NCI-H82 treated with DMSO at 0.1 percent for 48 hours (cell line): ENCODE measurements at regions not wholly inside any gene's neighbourhood (a gene's known extent, or its start where the extent isn't known, plus 50 kb on each side); places are given as distances from the start of the nearest gene placed in this dataset.

ENCODE experiments used
- DNase-seq: peaks from one replicate; lab custom pipeline; 2025; ENCODE audit not compliant: unreplicated experiment; lab: John Stamatoyannopoulos, UW

GRCh38 chr11:128330203-128330602 is 257.2 kb downstream of the ETS1 start:
- DNase-seq, result no peak

GRCh38 chr11:128328955-128329551 is 258.3 kb downstream of the ETS1 start:
- no peak for DNase-seq

GRCh38 chr11:128327274-128327673 is 260.1 kb downstream of the ETS1 start:
- DNase-seq, result no peak

GRCh38 chr11:128326791-128327190 is 260.6 kb downstream of the ETS1 start:
- no peak for DNase-seq

- DNase-seq, result no peak
Measured at GRCh38 chr11:128324531-128325141, 262.7 kb downstream of the ETS1 start.

GRCh38 chr11:128324051-128324481 is 263.3 kb downstream of the ETS1 start:
- DNase-seq, result peak; percentile 2

GRCh38 chr11:128323381-128323780 is 264.0 kb downstream of the ETS1 start:
- no peak for DNase-seq

GRCh38 chr11:128318856-128319474 is 268.4 kb downstream of the ETS1 start:
- DNase-seq, result no peak

GRCh38 chr11:128316541-128317227 is 270.7 kb downstream of the ETS1 start:
- DNase-seq, result no peak

- DNase-seq, result no peak
Measured at GRCh38 chr11:128315933-128316332, 271.4 kb downstream of the ETS1 start.

GRCh38 chr11:128313931-128314330 is 273.4 kb downstream of the ETS1 start:
- DNase-seq, result no peak

- no peak for DNase-seq
Measured at GRCh38 chr11:128311742-128312719, 275.3 kb downstream of the ETS1 start.

- no peak for DNase-seq
Measured at GRCh38 chr11:128310676-128311445, 276.5 kb downstream of the ETS1 start.

GRCh38 chr11:128310005-128310404 is 277.4 kb downstream of the ETS1 start:
- no peak for DNase-seq

GRCh38 chr11:128308794-128309193 is 278.6 kb downstream of the ETS1 start:
- DNase-seq, result no peak

- DNase-seq, result no peak
Measured at GRCh38 chr11:128305588-128305987, 281.8 kb downstream of the ETS1 start.

GRCh38 chr11:128304666-128305485 is 282.5 kb downstream of the ETS1 start:
- no peak for DNase-seq

- no peak for DNase-seq
Measured at GRCh38 chr11:128304116-128304515, 283.2 kb downstream of the ETS1 start.

GRCh38 chr11:128303383-128303782 is 284.0 kb downstream of the ETS1 start:
- DNase-seq, result no peak
